B cell (primary cell): ENCODE measurements at regions not wholly inside any gene's neighbourhood (a gene's known extent, or its start where the extent isn't known, plus 50 kb on each side); places are given as distances from the start of the nearest gene placed in this dataset.

Experiments
- EZH2 ChIP-seq: IDR thresholded peaks from 2 replicates; pipeline ENCODE4 v1.6.1; 2012; ENCODE audit warnings: borderline replicate concordance, low read depth, mild to moderate bottlenecking, moderate library complexity, low read length; ENCODE audit not compliant: insufficient read depth, poor library complexity, severe bottlenecking
- TF ChIP-seq, protein P1 (sequence below): fragments of 200-600 bp; IDR thresholded peaks from one replicate; pipeline ENCODE4 v1.8.0; 2022; ENCODE audit warnings: antibody characterized with exemption, mild to moderate bottlenecking

- no peak for TF ChIP-seq EZH2
- TF ChIP-seq, protein P1, sequence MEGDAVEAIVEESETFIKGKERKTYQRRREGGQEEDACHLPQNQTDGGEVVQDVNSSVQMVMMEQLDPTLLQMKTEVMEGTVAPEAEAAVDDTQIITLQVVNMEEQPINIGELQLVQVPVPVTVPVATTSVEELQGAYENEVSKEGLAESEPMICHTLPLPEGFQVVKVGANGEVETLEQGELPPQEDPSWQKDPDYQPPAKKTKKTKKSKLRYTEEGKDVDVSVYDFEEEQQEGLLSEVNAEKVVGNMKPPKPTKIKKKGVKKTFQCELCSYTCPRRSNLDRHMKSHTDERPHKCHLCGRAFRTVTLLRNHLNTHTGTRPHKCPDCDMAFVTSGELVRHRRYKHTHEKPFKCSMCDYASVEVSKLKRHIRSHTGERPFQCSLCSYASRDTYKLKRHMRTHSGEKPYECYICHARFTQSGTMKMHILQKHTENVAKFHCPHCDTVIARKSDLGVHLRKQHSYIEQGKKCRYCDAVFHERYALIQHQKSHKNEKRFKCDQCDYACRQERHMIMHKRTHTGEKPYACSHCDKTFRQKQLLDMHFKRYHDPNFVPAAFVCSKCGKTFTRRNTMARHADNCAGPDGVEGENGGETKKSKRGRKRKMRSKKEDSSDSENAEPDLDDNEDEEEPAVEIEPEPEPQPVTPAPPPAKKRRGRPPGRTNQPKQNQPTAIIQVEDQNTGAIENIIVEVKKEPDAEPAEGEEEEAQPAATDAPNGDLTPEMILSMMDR: no peak
These were observed 331.9 kb upstream of the POGK start for GRCh38 chr1:166507347-166507746.
